Left lung (tissue), 4 donors: ENCODE measurements at regions not wholly inside any gene's neighbourhood (a gene's known extent, or its start where the extent isn't known, plus 50 kb on each side); places are given as distances from the start of the nearest gene placed in this dataset.

Source experiments
- ATAC-seq: fragments of 200-7000 bp; cut with Tn5 transposase; one replicate; pipeline ENCODE4 v1.9.1; 2020; ENCODE audit warnings: moderate library complexity
- DNase-seq, 4 donors: peaks; one replicate each; pipeline ENCODE4 v3.0.0-alpha.2; 2013 to 2020
- H3K27ac ChIP-seq, 2 donors: fragments of 200-600 bp; sonication (generic) in 1 of 2; one replicate each; pipeline versions ENCODE4 v1.5.0 to v1.8.0; 2020 to 2021
- H3K27me3 ChIP-seq, 2 donors: fragments of 200-600 bp; sonication (generic) in 1 of 2; one replicate each; pipeline versions ENCODE4 v1.5.0 to v1.8.0; 2020 to 2021
- H3K36me3 ChIP-seq, 2 donors: fragments of 200-600 bp; sonication (generic) in 1 of 2; one replicate each; pipeline versions ENCODE4 v1.5.0 to v1.8.0; 2020 to 2021
- H3K4me1 ChIP-seq, 2 donors: fragments of 200-600 bp; one replicate each; pipeline ENCODE4 v1.8.0; 2021
- H3K4me3 ChIP-seq, 2 donors: fragments of 200-600 bp; sonication (generic) in 1 of 2; one replicate each; pipeline versions ENCODE4 v1.5.0 to v1.8.0; 2020 to 2021; ENCODE audit warnings: mild to moderate bottlenecking in 1 of 2
- H3K9me3 ChIP-seq, 2 donors: fragments of 200-600 bp; sonication (generic) in 1 of 2; one replicate each; pipeline versions ENCODE4 v1.5.0 to v1.8.0; 2020 to 2021
- CTCF ChIP-seq, 2 donors: fragments of 200-600 bp; sonication (generic) in 1 of 2; IDR thresholded peaks; one replicate each; pipeline versions ENCODE4 v1.5.0 to v1.8.0; 2021; ENCODE audit warnings: antibody characterized with exemption in 2 of 2
- intact Hi-C, 2 donors: fragments of 100-400 bp; cut with DNase I; formaldehyde crosslinking; loops; one replicate each; pipeline versions ENCODE4 v1.11.2 to v1.14.2; 2022
- donor health status: DM: no; HTN: yes; CAD: no.
- donor health status: DM: no; HTN: no; CAD: no.

GRCh38 chr12:98371419-98371818 lies 144.0 kb upstream of the TMPO start:
- no peaks in the 10 kb centered on the region for H3K36me3 ChIP-seq
- intact Hi-C loops = no loop called here
- no peak for ATAC-seq
- no peak overlapping the region for H3K4me3 ChIP-seq
- TF ChIP-seq CTCF (IDR thresholded peaks at IDR 0.05) = no peak
- H3K9me3 ChIP-seq = no peaks in the 10 kb centered on the region
- H3K27ac ChIP-seq = no peak overlapping the region
- DNase-seq = no peak
- no peaks in the 10 kb centered on the region for H3K27me3 ChIP-seq
- H3K4me1 ChIP-seq = no peaks in the 10 kb centered on the region

- H3K4me1 ChIP-seq = no peaks in the 10 kb centered on the region
- no peak for ATAC-seq
- DNase-seq = no peak
- TF ChIP-seq CTCF (IDR thresholded peaks at IDR 0.05) = no peak
- no peaks in the 10 kb centered on the region for H3K9me3 ChIP-seq
- intact Hi-C loops = no loop called here
- H3K27me3 ChIP-seq = peaks cover 0 to 3% of the 10 kb centered on the region in 2 donors
- no peak overlapping the region for H3K27ac ChIP-seq
- H3K36me3 ChIP-seq = no peaks in the 10 kb centered on the region
- no peak overlapping the region for H3K4me3 ChIP-seq
Observed at GRCh38 chr12:98372340-98373024, 142.9 kb upstream of the TMPO start.

- Histone ChIP-seq H3K27ac (no peak overlapping the region), H3K27me3 (peaks cover 0 to 3% of the 10 kb centered on the region in 2 donors), H3K4me1 (no peaks in the 10 kb centered on the region), H3K36me3 (no peaks in the 10 kb centered on the region), H3K4me3 (no peak overlapping the region), H3K9me3 (no peaks in the 10 kb centered on the region)
- peak; percentile 78 for ATAC-seq
- intact Hi-C loops = no loop called here
- DNase-seq = peak in 2 of 4 donors; percentile 36 to 55
- peak in 1 of 2 donors; percentile 41 for TF ChIP-seq CTCF (IDR thresholded peaks at IDR 0.05)
Observed at GRCh38 chr12:98373025-98373554, 142.3 kb upstream of the TMPO start.

GRCh38 chr12:98374007-98374406 lies 141.4 kb upstream of the TMPO start:
- DNase-seq (peak in 1 of 4 donors; percentile 20), ATAC-seq (no peak)
- no peak for TF ChIP-seq CTCF (IDR thresholded peaks at IDR 0.05)
- intact Hi-C loops = no loop called here
- Histone ChIP-seq H3K27ac (no peak overlapping the region), H3K27me3 (peaks cover 0 to 3% of the 10 kb centered on the region in 2 donors), H3K4me1 (no peaks in the 10 kb centered on the region), H3K4me3 (no peak overlapping the region), H3K36me3 (no peaks in the 10 kb centered on the region), H3K9me3 (no peaks in the 10 kb centered on the region)

- Histone ChIP-seq H3K27ac (no peak overlapping the region), H3K4me1 (no peaks in the 10 kb centered on the region), H3K36me3 (no peaks in the 10 kb centered on the region), H3K4me3 (no peak overlapping the region), H3K9me3 (no peaks in the 10 kb centered on the region), H3K27me3 (peaks cover 0 to 3% of the 10 kb centered on the region in 2 donors)
- no peak for TF ChIP-seq CTCF (IDR thresholded peaks at IDR 0.05)
- DNase-seq = no peak
- ATAC-seq = no peak
- intact Hi-C loops = no loop called here
Observed at GRCh38 chr12:98379106-98379505, 136.3 kb upstream of the TMPO start.
